ENCODE measurements at regions not wholly inside any gene's neighbourhood (a gene's known extent, or its start where the extent isn't known, plus 50 kb on each side); places are given as distances from the start of the nearest gene placed in this dataset.

- no peaks in the 10 kb centered on the region for H3K36me3 ChIP-seq (ENCODE audit: control insufficient read depth in 2 of 2, insufficient read depth in 2 of 2, low read length in 2 of 2)
- H3K9ac ChIP-seq (ENCODE audit: low read depth in 1 of 2, low read length in 2 of 2), result no peak overlapping the region
- peaks cover 0 to 8% of the 10 kb centered on the region in 2 donors for H3K4me1 ChIP-seq (ENCODE audit: control insufficient read depth in 2 of 2, insufficient read depth in 2 of 2, low read length in 2 of 2)
- H3K9me3 ChIP-seq (ENCODE audit: control insufficient read depth in 2 of 2, low read length in 2 of 2), result no peaks in the 10 kb centered on the region
- no peaks in the 10 kb centered on the region for H3K27me3 ChIP-seq (ENCODE audit: control insufficient read depth in 2 of 2, insufficient read depth in 2 of 2, low read length in 2 of 2)
- peak overlapping the region in 1 of 2 donors; percentile 43 for H3K27ac ChIP-seq (ENCODE audit: low read depth in 2 of 2, low read length in 2 of 2)
- H3K4me3 ChIP-seq (ENCODE audit: low read length in 2 of 2), result no peak overlapping the region
These were observed 1335.3 kb downstream of the TBC1D22A start for GRCh38 chr22:48097723-48098122.

GRCh38 chr22:48096851-48097665 is 1334.6 kb downstream of the TBC1D22A start:
- Histone ChIP-seq H3K9ac (ENCODE audit: low read depth in 1 of 2, low read length in 2 of 2) (no peak overlapping the region), H3K27ac (ENCODE audit: low read depth in 2 of 2, low read length in 2 of 2) (peak overlapping the region in 1 of 2 donors; percentile 43), H3K27me3 (ENCODE audit: control insufficient read depth in 2 of 2, insufficient read depth in 2 of 2, low read length in 2 of 2) (no peaks in the 10 kb centered on the region), H3K36me3 (ENCODE audit: control insufficient read depth in 2 of 2, insufficient read depth in 2 of 2, low read length in 2 of 2) (no peaks in the 10 kb centered on the region), H3K9me3 (ENCODE audit: control insufficient read depth in 2 of 2, low read length in 2 of 2) (no peaks in the 10 kb centered on the region), H3K4me1 (ENCODE audit: control insufficient read depth in 2 of 2, insufficient read depth in 2 of 2, low read length in 2 of 2) (peaks cover 0 to 8% of the 10 kb centered on the region in 2 donors), H3K4me3 (ENCODE audit: low read length in 2 of 2) (no peak overlapping the region)

- no peaks in the 10 kb centered on the region for H3K27me3 ChIP-seq (ENCODE audit: control insufficient read depth in 2 of 2, insufficient read depth in 2 of 2, low read length in 2 of 2)
- H3K4me1 ChIP-seq (ENCODE audit: control insufficient read depth in 2 of 2, insufficient read depth in 2 of 2, low read length in 2 of 2), result peaks cover 0 to 8% of the 10 kb centered on the region in 2 donors
- H3K4me3 ChIP-seq (ENCODE audit: low read length in 2 of 2), result no peak overlapping the region
- H3K27ac ChIP-seq (ENCODE audit: low read depth in 2 of 2, low read length in 2 of 2), result no peak overlapping the region
- no peak overlapping the region for H3K9ac ChIP-seq (ENCODE audit: low read depth in 1 of 2, low read length in 2 of 2)
- no peaks in the 10 kb centered on the region for H3K36me3 ChIP-seq (ENCODE audit: control insufficient read depth in 2 of 2, insufficient read depth in 2 of 2, low read length in 2 of 2)
- H3K9me3 ChIP-seq (ENCODE audit: control insufficient read depth in 2 of 2, low read length in 2 of 2), result no peaks in the 10 kb centered on the region
These were observed 1334.0 kb downstream of the TBC1D22A start for GRCh38 chr22:48096411-48096810.

- Histone ChIP-seq H3K36me3 (ENCODE audit: control insufficient read depth in 2 of 2, insufficient read depth in 2 of 2, low read length in 2 of 2) (no peaks in the 10 kb centered on the region), H3K9me3 (ENCODE audit: control insufficient read depth in 2 of 2, low read length in 2 of 2) (no peaks in the 10 kb centered on the region), H3K27me3 (ENCODE audit: control insufficient read depth in 2 of 2, insufficient read depth in 2 of 2, low read length in 2 of 2) (no peaks in the 10 kb centered on the region), H3K9ac (ENCODE audit: low read depth in 1 of 2, low read length in 2 of 2) (peak overlapping the region in 1 of 2 donors; percentile 19), H3K4me3 (ENCODE audit: low read length in 2 of 2) (no peak overlapping the region), H3K27ac (ENCODE audit: low read depth in 2 of 2, low read length in 2 of 2) (no peak overlapping the region), H3K4me1 (ENCODE audit: control insufficient read depth in 2 of 2, insufficient read depth in 2 of 2, low read length in 2 of 2) (peaks cover 4 to 5% of the 10 kb centered on the region in 2 donors)
These were observed 1331.5 kb downstream of the TBC1D22A start for GRCh38 chr22:48093981-48094380.

GRCh38 chr22:48092866-48093265 is 1330.4 kb downstream of the TBC1D22A start:
- H3K9ac ChIP-seq (ENCODE audit: low read depth in 1 of 2, low read length in 2 of 2), result no peak overlapping the region
- no peaks in the 10 kb centered on the region for H3K36me3 ChIP-seq (ENCODE audit: control insufficient read depth in 2 of 2, insufficient read depth in 2 of 2, low read length in 2 of 2)
- no peaks in the 10 kb centered on the region for H3K9me3 ChIP-seq (ENCODE audit: control insufficient read depth in 2 of 2, low read length in 2 of 2)
- no peaks in the 10 kb centered on the region for H3K27me3 ChIP-seq (ENCODE audit: control insufficient read depth in 2 of 2, insufficient read depth in 2 of 2, low read length in 2 of 2)
- H3K4me3 ChIP-seq (ENCODE audit: low read length in 2 of 2), result no peak overlapping the region
- H3K4me1 ChIP-seq (ENCODE audit: control insufficient read depth in 2 of 2, insufficient read depth in 2 of 2, low read length in 2 of 2), result peaks cover 4% of the 10 kb centered on the region in 2 donors
- H3K27ac ChIP-seq (ENCODE audit: low read depth in 2 of 2, low read length in 2 of 2), result no peak overlapping the region

GRCh38 chr22:48091656-48092223 is 1329.3 kb downstream of the TBC1D22A start:
- H3K9ac ChIP-seq (ENCODE audit: low read depth in 1 of 2, low read length in 2 of 2), result no peak overlapping the region
- H3K27ac ChIP-seq (ENCODE audit: low read depth in 2 of 2, low read length in 2 of 2), result no peak overlapping the region
- H3K27me3 ChIP-seq (ENCODE audit: control insufficient read depth in 2 of 2, insufficient read depth in 2 of 2, low read length in 2 of 2), result no peaks in the 10 kb centered on the region
- H3K4me1 ChIP-seq (ENCODE audit: control insufficient read depth in 2 of 2, insufficient read depth in 2 of 2, low read length in 2 of 2), result peaks cover 0 to 4% of the 10 kb centered on the region in 2 donors
- H3K4me3 ChIP-seq (ENCODE audit: low read length in 2 of 2), result no peak overlapping the region
- H3K36me3 ChIP-seq (ENCODE audit: control insufficient read depth in 2 of 2, insufficient read depth in 2 of 2, low read length in 2 of 2), result no peaks in the 10 kb centered on the region
- no peaks in the 10 kb centered on the region for H3K9me3 ChIP-seq (ENCODE audit: control insufficient read depth in 2 of 2, low read length in 2 of 2)

- no peak overlapping the region for H3K27ac ChIP-seq (ENCODE audit: low read depth in 2 of 2, low read length in 2 of 2)
- H3K4me3 ChIP-seq (ENCODE audit: low read length in 2 of 2), result no peak overlapping the region
- H3K9me3 ChIP-seq (ENCODE audit: control insufficient read depth in 2 of 2, low read length in 2 of 2), result no peaks in the 10 kb centered on the region
- H3K27me3 ChIP-seq (ENCODE audit: control insufficient read depth in 2 of 2, insufficient read depth in 2 of 2, low read length in 2 of 2), result no peaks in the 10 kb centered on the region
- H3K36me3 ChIP-seq (ENCODE audit: control insufficient read depth in 2 of 2, insufficient read depth in 2 of 2, low read length in 2 of 2), result no peaks in the 10 kb centered on the region
- H3K9ac ChIP-seq (ENCODE audit: low read depth in 1 of 2, low read length in 2 of 2), result no peak overlapping the region
- H3K4me1 ChIP-seq (ENCODE audit: control insufficient read depth in 2 of 2, insufficient read depth in 2 of 2, low read length in 2 of 2), result peaks cover 0 to 4% of the 10 kb centered on the region in 2 donors
These were observed 1328.7 kb downstream of the TBC1D22A start for GRCh38 chr22:48091060-48091650.

GRCh38 chr22:48090332-48090672 is 1327.9 kb downstream of the TBC1D22A start:
- Histone ChIP-seq H3K4me3 (ENCODE audit: low read length in 2 of 2) (peak overlapping the region in 1 of 2 donors; percentile 43), H3K27ac (ENCODE audit: low read depth in 2 of 2, low read length in 2 of 2) (no peak overlapping the region), H3K36me3 (ENCODE audit: control insufficient read depth in 2 of 2, insufficient read depth in 2 of 2, low read length in 2 of 2) (no peaks in the 10 kb centered on the region), H3K9ac (ENCODE audit: low read depth in 1 of 2, low read length in 2 of 2) (peak overlapping the region in 1 of 2 donors; percentile 37), H3K27me3 (ENCODE audit: control insufficient read depth in 2 of 2, insufficient read depth in 2 of 2, low read length in 2 of 2) (no peaks in the 10 kb centered on the region), H3K4me1 (ENCODE audit: control insufficient read depth in 2 of 2, insufficient read depth in 2 of 2, low read length in 2 of 2) (peaks cover 0 to 4% of the 10 kb centered on the region in 2 donors), H3K9me3 (ENCODE audit: control insufficient read depth in 2 of 2, low read length in 2 of 2) (no peaks in the 10 kb centered on the region)

- Histone ChIP-seq H3K27me3 (ENCODE audit: control insufficient read depth in 2 of 2, insufficient read depth in 2 of 2, low read length in 2 of 2) (no peaks in the 10 kb centered on the region), H3K9me3 (ENCODE audit: control insufficient read depth in 2 of 2, low read length in 2 of 2) (no peaks in the 10 kb centered on the region), H3K4me1 (ENCODE audit: control insufficient read depth in 2 of 2, insufficient read depth in 2 of 2, low read length in 2 of 2) (peaks cover 0 to 4% of the 10 kb centered on the region in 2 donors), H3K9ac (ENCODE audit: low read depth in 1 of 2, low read length in 2 of 2) (no peak overlapping the region), H3K27ac (ENCODE audit: low read depth in 2 of 2, low read length in 2 of 2) (no peak overlapping the region), H3K36me3 (ENCODE audit: control insufficient read depth in 2 of 2, insufficient read depth in 2 of 2, low read length in 2 of 2) (no peaks in the 10 kb centered on the region), H3K4me3 (ENCODE audit: low read length in 2 of 2) (no peak overlapping the region)
These were observed 1327.3 kb downstream of the TBC1D22A start for GRCh38 chr22:48089601-48090331.
